GM23338 (cell line): ENCODE measurements at regions not wholly inside any gene's neighbourhood (a gene's known extent, or its start where the extent isn't known, plus 50 kb on each side); places are given as distances from the start of the nearest gene placed in this dataset.

Experiments used
- EZH2 ChIP-seq: fragments of 200-600 bp; sonication (generic); IDR thresholded peaks from one replicate; pipeline ENCODE4 v1.8.0; 2017; ENCODE audit warnings: antibody characterized with exemption, mild to moderate bottlenecking, low read depth; ENCODE audit not compliant: unreplicated experiment
- POLR2AphosphoS5 ChIP-seq: IDR thresholded peaks from 2 replicates; pipeline ENCODE4 v1.6.1; 2016; ENCODE audit warnings: antibody characterized with exemption, low read depth
- STAT1 ChIP-seq: IDR thresholded peaks from one replicate; pipeline ENCODE4 v1.6.1; 2016; ENCODE audit warnings: antibody characterized with exemption; ENCODE audit not compliant: unreplicated experiment
- ZNF331 ChIP-seq: fragments of 250-450 bp; sonication (Bioruptor Pico); IDR thresholded peaks from 2 replicates; pipeline ENCODE4 v1.5.0; 2020; ENCODE audit warnings: low read depth, mild to moderate bottlenecking, moderate library complexity
- TF ChIP-seq, protein P1 (sequence below): fragments of 250-450 bp; sonication (Bioruptor Pico); IDR thresholded peaks from 2 replicates; pipeline ENCODE4 v1.5.0; 2020; ENCODE audit warnings: mild to moderate bottlenecking, moderate library complexity
- TF ChIP-seq, protein P2 (sequence below): IDR thresholded peaks from 2 replicates; pipeline ENCODE4 v1.6.1; 2016; ENCODE audit warnings: antibody characterized with exemption
- TF ChIP-seq, protein P3 (sequence below): IDR thresholded peaks from one replicate; pipeline ENCODE4 v1.6.1; 2018; ENCODE audit warnings: antibody characterized with exemption; ENCODE audit not compliant: unreplicated experiment

- TF ChIP-seq, protein P1, sequence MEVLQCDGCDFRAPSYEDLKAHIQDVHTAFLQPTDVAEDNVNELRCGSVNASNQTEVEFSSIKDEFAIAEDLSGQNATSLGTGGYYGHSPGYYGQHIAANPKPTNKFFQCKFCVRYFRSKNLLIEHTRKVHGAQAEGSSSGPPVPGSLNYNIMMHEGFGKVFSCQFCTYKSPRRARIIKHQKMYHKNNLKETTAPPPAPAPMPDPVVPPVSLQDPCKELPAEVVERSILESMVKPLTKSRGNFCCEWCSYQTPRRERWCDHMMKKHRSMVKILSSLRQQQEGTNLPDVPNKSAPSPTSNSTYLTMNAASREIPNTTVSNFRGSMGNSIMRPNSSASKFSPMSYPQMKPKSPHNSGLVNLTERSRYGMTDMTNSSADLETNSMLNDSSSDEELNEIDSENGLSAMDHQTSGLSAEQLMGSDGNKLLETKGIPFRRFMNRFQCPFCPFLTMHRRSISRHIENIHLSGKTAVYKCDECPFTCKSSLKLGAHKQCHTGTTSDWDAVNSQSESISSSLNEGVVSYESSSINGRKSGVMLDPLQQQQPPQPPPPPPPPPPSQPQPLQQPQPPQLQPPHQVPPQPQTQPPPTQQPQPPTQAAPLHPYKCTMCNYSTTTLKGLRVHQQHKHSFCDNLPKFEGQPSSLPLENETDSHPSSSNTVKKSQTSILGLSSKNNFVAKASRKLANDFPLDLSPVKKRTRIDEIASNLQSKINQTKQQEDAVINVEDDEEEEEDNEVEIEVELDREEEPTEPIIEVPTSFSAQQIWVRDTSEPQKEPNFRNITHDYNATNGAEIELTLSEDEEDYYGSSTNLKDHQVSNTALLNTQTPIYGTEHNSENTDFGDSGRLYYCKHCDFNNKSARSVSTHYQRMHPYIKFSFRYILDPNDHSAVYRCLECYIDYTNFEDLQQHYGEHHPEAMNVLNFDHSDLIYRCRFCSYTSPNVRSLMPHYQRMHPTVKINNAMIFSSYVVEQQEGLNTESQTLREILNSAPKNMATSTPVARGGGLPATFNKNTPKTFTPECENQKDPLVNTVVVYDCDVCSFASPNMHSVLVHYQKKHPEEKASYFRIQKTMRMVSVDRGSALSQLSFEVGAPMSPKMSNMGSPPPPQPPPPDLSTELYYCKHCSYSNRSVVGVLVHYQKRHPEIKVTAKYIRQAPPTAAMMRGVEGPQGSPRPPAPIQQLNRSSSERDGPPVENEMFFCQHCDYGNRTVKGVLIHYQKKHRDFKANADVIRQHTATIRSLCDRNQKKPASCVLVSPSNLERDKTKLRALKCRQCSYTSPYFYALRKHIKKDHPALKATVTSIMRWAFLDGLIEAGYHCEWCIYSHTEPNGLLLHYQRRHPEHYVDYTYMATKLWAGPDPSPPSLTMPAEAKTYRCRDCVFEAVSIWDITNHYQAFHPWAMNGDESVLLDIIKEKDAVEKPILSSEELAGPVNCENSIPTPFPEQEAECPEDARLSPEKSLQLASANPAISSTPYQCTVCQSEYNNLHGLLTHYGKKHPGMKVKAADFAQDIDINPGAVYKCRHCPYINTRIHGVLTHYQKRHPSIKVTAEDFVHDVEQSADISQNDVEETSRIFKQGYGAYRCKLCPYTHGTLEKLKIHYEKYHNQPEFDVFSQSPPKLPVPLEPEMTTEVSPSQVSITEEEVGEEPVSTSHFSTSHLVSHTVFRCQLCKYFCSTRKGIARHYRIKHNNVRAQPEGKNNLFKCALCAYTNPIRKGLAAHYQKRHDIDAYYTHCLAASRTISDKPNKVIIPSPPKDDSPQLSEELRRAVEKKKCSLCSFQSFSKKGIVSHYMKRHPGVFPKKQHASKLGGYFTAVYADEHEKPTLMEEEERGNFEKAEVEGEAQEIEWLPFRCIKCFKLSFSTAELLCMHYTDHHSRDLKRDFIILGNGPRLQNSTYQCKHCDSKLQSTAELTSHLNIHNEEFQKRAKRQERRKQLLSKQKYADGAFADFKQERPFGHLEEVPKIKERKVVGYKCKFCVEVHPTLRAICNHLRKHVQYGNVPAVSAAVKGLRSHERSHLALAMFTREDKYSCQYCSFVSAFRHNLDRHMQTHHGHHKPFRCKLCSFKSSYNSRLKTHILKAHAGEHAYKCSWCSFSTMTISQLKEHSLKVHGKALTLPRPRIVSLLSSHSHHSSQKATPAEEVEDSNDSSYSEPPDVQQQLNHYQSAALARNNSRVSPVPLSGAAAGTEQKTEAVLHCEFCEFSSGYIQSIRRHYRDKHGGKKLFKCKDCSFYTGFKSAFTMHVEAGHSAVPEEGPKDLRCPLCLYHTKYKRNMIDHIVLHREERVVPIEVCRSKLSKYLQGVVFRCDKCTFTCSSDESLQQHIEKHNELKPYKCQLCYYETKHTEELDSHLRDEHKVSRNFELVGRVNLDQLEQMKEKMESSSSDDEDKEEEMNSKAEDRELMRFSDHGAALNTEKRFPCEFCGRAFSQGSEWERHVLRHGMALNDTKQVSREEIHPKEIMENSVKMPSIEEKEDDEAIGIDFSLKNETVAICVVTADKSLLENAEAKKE: no peak
- TF ChIP-seq EZH2: no peak
- TF ChIP-seq ZNF331 (CRISPR knock-in tag): no peak
- TF ChIP-seq, protein P2, sequence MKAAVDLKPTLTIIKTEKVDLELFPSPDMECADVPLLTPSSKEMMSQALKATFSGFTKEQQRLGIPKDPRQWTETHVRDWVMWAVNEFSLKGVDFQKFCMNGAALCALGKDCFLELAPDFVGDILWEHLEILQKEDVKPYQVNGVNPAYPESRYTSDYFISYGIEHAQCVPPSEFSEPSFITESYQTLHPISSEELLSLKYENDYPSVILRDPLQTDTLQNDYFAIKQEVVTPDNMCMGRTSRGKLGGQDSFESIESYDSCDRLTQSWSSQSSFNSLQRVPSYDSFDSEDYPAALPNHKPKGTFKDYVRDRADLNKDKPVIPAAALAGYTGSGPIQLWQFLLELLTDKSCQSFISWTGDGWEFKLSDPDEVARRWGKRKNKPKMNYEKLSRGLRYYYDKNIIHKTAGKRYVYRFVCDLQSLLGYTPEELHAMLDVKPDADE: no peak
- TF ChIP-seq STAT1: no peak
- TF ChIP-seq POLR2AphosphoS5: no peak
- TF ChIP-seq, protein P3, sequence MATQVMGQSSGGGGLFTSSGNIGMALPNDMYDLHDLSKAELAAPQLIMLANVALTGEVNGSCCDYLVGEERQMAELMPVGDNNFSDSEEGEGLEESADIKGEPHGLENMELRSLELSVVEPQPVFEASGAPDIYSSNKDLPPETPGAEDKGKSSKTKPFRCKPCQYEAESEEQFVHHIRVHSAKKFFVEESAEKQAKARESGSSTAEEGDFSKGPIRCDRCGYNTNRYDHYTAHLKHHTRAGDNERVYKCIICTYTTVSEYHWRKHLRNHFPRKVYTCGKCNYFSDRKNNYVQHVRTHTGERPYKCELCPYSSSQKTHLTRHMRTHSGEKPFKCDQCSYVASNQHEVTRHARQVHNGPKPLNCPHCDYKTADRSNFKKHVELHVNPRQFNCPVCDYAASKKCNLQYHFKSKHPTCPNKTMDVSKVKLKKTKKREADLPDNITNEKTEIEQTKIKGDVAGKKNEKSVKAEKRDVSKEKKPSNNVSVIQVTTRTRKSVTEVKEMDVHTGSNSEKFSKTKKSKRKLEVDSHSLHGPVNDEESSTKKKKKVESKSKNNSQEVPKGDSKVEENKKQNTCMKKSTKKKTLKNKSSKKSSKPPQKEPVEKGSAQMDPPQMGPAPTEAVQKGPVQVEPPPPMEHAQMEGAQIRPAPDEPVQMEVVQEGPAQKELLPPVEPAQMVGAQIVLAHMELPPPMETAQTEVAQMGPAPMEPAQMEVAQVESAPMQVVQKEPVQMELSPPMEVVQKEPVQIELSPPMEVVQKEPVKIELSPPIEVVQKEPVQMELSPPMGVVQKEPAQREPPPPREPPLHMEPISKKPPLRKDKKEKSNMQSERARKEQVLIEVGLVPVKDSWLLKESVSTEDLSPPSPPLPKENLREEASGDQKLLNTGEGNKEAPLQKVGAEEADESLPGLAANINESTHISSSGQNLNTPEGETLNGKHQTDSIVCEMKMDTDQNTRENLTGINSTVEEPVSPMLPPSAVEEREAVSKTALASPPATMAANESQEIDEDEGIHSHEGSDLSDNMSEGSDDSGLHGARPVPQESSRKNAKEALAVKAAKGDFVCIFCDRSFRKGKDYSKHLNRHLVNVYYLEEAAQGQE: no peak
These were observed 614.1 kb upstream of the VRK2 start (continued) for GRCh38 chr2:57432528-57432927.
